MV-4-11 (cell line): ENCODE measurements at regions not wholly inside any gene's neighbourhood (a gene's known extent, or its start where the extent isn't known, plus 50 kb on each side); places are given as distances from the start of the nearest gene placed in this dataset.

ENCODE experiments used
- DNase-seq: peaks from one replicate; lab custom pipeline; 2025; lab: John Stamatoyannopoulos, UW

DNA sequence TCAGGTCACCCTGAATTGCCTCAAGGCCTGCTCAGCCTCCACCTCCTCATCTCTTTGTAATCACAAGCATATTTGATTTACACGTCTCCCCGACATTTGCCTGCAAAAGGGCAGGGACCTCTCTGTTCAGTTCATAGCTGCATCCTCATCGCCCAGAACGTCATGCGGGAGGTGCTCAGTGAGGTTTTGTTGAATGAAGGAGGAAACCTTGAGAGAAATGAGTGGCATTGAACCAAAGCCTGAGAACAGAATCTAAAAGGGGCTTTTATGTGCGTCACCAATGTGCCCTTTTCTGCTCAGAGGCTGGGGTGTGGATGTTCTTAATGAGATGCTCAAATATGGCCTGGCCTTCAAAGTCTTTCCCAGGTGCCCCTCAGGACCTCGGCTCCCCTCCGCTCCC, 50.0 kb upstream of the LHX5 start:
- no peak for DNase-seq
